ENCODE measurements at regions not wholly inside any gene's neighbourhood (a gene's known extent, or its start where the extent isn't known, plus 50 kb on each side); places are given as distances from the start of the nearest gene placed in this dataset.

DNA sequence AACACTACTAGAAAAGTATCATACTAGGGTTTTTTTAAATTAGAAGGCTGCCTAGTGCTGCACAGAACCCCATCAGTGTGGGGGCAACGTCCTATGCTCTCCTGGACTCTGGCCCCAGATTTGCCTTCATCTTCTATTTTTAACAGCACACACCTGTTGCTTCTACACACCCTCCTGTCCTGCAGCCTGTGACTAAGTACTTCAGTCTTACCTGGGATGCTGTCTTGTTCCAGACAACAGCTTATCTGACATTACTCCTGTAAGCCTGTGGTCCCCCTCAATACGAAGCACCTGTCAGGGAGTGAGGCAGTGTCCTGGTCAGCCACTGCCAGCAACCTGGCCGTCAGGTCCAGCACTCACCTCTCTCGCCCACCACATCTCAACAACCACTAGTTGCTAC, 247.6 kb upstream of the PSMD7 start:
- peaks cover 2% of the 10 kb centered on the region for H3K9me3 Mint-ChIP-seq
- WGBS, 2 experiments (ENCODE audit: insufficient coverage in 1 of 2, insufficient read length in 1 of 2) = 73 to 91% methylated on average over 2 to 4 of the region's 4 CpGs
- H3K27ac Mint-ChIP-seq = no peak overlapping the region
- TF ChIP-seq, protein P1, sequence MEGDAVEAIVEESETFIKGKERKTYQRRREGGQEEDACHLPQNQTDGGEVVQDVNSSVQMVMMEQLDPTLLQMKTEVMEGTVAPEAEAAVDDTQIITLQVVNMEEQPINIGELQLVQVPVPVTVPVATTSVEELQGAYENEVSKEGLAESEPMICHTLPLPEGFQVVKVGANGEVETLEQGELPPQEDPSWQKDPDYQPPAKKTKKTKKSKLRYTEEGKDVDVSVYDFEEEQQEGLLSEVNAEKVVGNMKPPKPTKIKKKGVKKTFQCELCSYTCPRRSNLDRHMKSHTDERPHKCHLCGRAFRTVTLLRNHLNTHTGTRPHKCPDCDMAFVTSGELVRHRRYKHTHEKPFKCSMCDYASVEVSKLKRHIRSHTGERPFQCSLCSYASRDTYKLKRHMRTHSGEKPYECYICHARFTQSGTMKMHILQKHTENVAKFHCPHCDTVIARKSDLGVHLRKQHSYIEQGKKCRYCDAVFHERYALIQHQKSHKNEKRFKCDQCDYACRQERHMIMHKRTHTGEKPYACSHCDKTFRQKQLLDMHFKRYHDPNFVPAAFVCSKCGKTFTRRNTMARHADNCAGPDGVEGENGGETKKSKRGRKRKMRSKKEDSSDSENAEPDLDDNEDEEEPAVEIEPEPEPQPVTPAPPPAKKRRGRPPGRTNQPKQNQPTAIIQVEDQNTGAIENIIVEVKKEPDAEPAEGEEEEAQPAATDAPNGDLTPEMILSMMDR (conservative IDR thresholded peaks at IDR 0.05) = no peak
- no peaks in the 10 kb centered on the region for H3K27me3 ChIP-seq (ENCODE audit: control insufficient read depth, insufficient read depth, low read length, poor library complexity, severe bottlenecking)
- H3K4me1 Mint-ChIP-seq = no peaks in the 10 kb centered on the region
- H3K27me3 Mint-ChIP-seq (ENCODE audit: insufficient read depth) = no peaks in the 10 kb centered on the region
- H3K36me3 ChIP-seq (ENCODE audit: control insufficient read depth, insufficient read depth, low read length) = no peaks in the 10 kb centered on the region
- no peak overlapping the region for H3K4me3 ChIP-seq (ENCODE audit: low read length)
- H3K36me3 Mint-ChIP-seq (ENCODE audit: low read depth) = no peaks in the 10 kb centered on the region
- no peak overlapping the region for H3K27ac ChIP-seq (ENCODE audit: low read depth, low read length)
- H3K4me3 Mint-ChIP-seq = no peak overlapping the region
- H3K9ac ChIP-seq (ENCODE audit: extremely low read depth, low read length, poor library complexity, severe bottlenecking) = no peak overlapping the region
- DNase-seq = no peak
- H3K9me3 ChIP-seq (ENCODE audit: control insufficient read depth, low read length) = no peaks in the 10 kb centered on the region
- H3K4me1 ChIP-seq (ENCODE audit: control insufficient read depth, insufficient read depth, low read length) = no peaks in the 10 kb centered on the region

DNA sequence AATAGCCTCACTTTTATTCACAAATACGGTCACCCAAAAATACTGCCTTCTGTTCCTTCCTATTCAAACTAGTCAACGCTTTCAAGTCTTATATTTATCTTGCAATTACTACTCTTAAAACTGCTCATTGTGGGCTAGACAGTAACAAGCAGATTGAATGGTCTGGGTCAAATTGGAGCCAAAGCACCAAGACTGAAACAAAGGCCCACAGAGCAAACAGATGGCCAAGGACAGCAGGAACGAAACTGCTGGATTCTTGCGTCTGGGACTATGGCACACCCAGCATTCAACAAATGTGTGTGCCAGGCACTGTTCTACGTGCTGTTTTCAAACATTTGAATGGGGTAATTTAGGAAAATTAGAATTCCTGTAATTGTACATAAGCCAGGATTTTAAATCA, 250.1 kb upstream of the PSMD7 start:
- Histone ChIP-seq H3K27ac (ENCODE audit: low read depth, low read length) (peak overlapping the region; percentile 19), H3K9me3 (ENCODE audit: control insufficient read depth, low read length) (no peaks in the 10 kb centered on the region), H3K9ac (ENCODE audit: extremely low read depth, low read length, poor library complexity, severe bottlenecking) (no peak overlapping the region), H3K27me3 (ENCODE audit: control insufficient read depth, insufficient read depth, low read length, poor library complexity, severe bottlenecking) (no peaks in the 10 kb centered on the region), H3K4me1 (ENCODE audit: control insufficient read depth, insufficient read depth, low read length) (no peaks in the 10 kb centered on the region), H3K4me3 (ENCODE audit: low read length) (no peak overlapping the region), H3K36me3 (ENCODE audit: control insufficient read depth, insufficient read depth, low read length) (no peaks in the 10 kb centered on the region)
- WGBS, 2 experiments (ENCODE audit: insufficient coverage in 1 of 2, insufficient read length in 1 of 2) = 91 to 96% methylated on average over 3 to 5 of the region's 5 CpGs
- H3K9me3 Mint-ChIP-seq = peaks cover 2% of the 10 kb centered on the region
- TF ChIP-seq, protein P1 (conservative IDR thresholded peaks at IDR 0.05) = no peak
- H3K27me3 Mint-ChIP-seq (ENCODE audit: insufficient read depth) = no peaks in the 10 kb centered on the region
- no peak for DNase-seq
- no peaks in the 10 kb centered on the region for H3K4me1 Mint-ChIP-seq
- no peaks in the 10 kb centered on the region for H3K36me3 Mint-ChIP-seq (ENCODE audit: low read depth)
- no peak overlapping the region for H3K4me3 Mint-ChIP-seq
- H3K27ac Mint-ChIP-seq = no peak overlapping the region

DNA sequence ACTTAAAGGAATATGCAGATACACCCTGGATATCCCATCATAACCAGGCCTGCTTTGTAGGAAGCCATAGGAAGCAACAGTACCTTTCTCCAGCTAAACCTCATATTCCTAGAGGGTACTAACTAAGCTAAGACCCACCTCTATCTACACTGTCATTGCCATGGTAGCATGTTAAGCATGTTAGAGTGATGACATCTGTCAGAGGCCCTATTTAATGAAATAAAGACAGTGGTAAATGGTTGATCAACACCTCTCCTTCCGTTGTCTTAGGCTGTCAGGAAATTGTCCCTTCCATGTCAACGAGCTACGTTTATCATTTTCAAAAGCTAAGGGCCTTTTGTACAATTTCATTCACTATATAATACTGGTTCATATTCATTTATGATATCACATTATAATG, 251.1 kb upstream of the PSMD7 start:
- Histone ChIP-seq H3K36me3 (ENCODE audit: control insufficient read depth, insufficient read depth, low read length) (no peaks in the 10 kb centered on the region), H3K9ac (ENCODE audit: extremely low read depth, low read length, poor library complexity, severe bottlenecking) (no peak overlapping the region), H3K9me3 (ENCODE audit: control insufficient read depth, low read length) (no peaks in the 10 kb centered on the region), H3K27ac (ENCODE audit: low read depth, low read length) (no peak overlapping the region), H3K4me1 (ENCODE audit: control insufficient read depth, insufficient read depth, low read length) (no peaks in the 10 kb centered on the region), H3K4me3 (ENCODE audit: low read length) (no peak overlapping the region), H3K27me3 (ENCODE audit: control insufficient read depth, insufficient read depth, low read length, poor library complexity, severe bottlenecking) (no peaks in the 10 kb centered on the region)
- no peak for DNase-seq
- TF ChIP-seq, protein P1 (conservative IDR thresholded peaks at IDR 0.05) = no peak
- Mint-ChIP-seq H3K4me3 (no peak overlapping the region), H3K36me3 (ENCODE audit: low read depth) (no peaks in the 10 kb centered on the region), H3K9me3 (peaks cover 2% of the 10 kb centered on the region), H3K4me1 (no peaks in the 10 kb centered on the region), H3K27ac (no peak overlapping the region), H3K27me3 (ENCODE audit: insufficient read depth) (no peaks in the 10 kb centered on the region)
- WGBS, 2 experiments (ENCODE audit: insufficient coverage in 1 of 2, insufficient read length in 1 of 2) = 60 to 82% methylated on average over 1 to 3 of the region's 3 CpGs

All from endodermal cell (in vitro differentiated cells).